Effector memory CD4-positive, alpha-beta T cell (primary cell): ENCODE measurements at regions not wholly inside any gene's neighbourhood (a gene's known extent, or its start where the extent isn't known, plus 50 kb on each side); places are given as distances from the start of the nearest gene placed in this dataset.
A peak's percentile ranks its signal among the peaks of the same experiment; 100 is the strongest.

Experiments
- DNase-seq, 3 donors: peaks; one replicate each; pipeline ENCODE4 v3.0.0-alpha.2; 2020
- H3K27ac ChIP-seq: 2 replicates; pipeline ENCODE4 v1.7.0; 2013; ENCODE audit warnings: mild to moderate bottlenecking, low read length, moderate library complexity; ENCODE audit not compliant: insufficient read depth, poor library complexity, severe bottlenecking
- H3K27me3 ChIP-seq: replicated peaks from 2 replicates; pipeline ENCODE4 v1.7.0; 2013; ENCODE audit warnings: mild to moderate bottlenecking, low read length; ENCODE audit not compliant: insufficient read depth, control insufficient read depth, poor library complexity, severe bottlenecking
- H3K36me3 ChIP-seq: 2 replicates; pipeline ENCODE4 v1.7.0; 2013; ENCODE audit warnings: mild to moderate bottlenecking, low read length, moderate library complexity; ENCODE audit not compliant: control insufficient read depth, insufficient read depth
- H3K4me1 ChIP-seq: 2 replicates; pipeline ENCODE4 v1.7.0; 2013; ENCODE audit warnings: low read length, mild to moderate bottlenecking; ENCODE audit not compliant: control insufficient read depth, insufficient read depth, poor library complexity, severe bottlenecking
- H3K4me3 ChIP-seq: 2 replicates; pipeline ENCODE4 v1.7.0; 2013; ENCODE audit warnings: low read length, low read depth, mild to moderate bottlenecking; ENCODE audit not compliant: insufficient read depth, poor library complexity, severe bottlenecking
- H3K9me3 ChIP-seq: 2 replicates; pipeline ENCODE4 v1.7.0; 2013; ENCODE audit warnings: mild to moderate bottlenecking, low read length, moderate library complexity; ENCODE audit not compliant: control insufficient read depth

DNA sequence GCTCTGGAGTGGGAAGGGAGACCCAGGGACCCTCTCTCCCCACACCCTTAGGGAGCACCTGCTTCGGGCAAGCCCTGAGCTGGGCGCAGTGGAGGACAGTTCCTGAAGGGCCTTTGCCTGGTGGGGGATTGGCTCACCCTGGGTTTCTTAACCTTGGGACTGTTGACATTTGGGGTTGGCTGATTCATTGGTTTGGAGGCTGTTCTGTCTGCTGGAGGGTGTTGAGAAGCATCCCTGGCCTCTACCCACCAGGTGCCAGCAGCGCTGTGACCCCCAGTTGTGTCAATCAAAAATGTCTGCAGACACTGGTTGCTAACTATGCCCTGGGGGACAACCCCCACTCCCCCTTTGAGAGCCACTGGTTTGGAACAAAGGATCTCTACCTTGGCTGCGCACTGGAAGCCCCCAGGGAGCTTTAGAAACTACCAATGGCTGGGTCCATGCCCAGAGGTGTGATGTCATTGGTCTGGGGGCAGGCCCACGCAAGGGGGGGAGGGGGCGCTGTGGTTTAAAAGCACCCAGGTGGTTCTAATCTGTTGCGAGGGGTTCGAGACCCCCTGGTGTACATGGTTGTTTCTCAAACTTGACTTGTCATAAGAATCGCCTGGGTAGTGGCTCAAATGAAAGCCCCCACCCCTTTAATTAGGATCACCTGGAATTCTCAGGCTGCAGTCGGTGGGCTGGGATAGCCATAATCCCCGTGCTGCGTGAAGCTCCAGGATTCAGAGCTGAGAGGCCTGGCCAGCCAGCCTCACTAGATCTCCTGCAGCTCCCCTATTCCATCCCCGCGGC, 151.9 kb upstream of the GSE1 start:
- no peak for DNase-seq
- Histone ChIP-seq H3K4me1 (peaks cover 7% of the 10 kb centered on the region), H3K36me3 (no peaks in the 10 kb centered on the region), H3K9me3 (no peaks in the 10 kb centered on the region), H3K4me3 (no peak overlapping the region), H3K27me3 (peaks cover 20% of the 10 kb centered on the region), H3K27ac (no peak overlapping the region)

DNA sequence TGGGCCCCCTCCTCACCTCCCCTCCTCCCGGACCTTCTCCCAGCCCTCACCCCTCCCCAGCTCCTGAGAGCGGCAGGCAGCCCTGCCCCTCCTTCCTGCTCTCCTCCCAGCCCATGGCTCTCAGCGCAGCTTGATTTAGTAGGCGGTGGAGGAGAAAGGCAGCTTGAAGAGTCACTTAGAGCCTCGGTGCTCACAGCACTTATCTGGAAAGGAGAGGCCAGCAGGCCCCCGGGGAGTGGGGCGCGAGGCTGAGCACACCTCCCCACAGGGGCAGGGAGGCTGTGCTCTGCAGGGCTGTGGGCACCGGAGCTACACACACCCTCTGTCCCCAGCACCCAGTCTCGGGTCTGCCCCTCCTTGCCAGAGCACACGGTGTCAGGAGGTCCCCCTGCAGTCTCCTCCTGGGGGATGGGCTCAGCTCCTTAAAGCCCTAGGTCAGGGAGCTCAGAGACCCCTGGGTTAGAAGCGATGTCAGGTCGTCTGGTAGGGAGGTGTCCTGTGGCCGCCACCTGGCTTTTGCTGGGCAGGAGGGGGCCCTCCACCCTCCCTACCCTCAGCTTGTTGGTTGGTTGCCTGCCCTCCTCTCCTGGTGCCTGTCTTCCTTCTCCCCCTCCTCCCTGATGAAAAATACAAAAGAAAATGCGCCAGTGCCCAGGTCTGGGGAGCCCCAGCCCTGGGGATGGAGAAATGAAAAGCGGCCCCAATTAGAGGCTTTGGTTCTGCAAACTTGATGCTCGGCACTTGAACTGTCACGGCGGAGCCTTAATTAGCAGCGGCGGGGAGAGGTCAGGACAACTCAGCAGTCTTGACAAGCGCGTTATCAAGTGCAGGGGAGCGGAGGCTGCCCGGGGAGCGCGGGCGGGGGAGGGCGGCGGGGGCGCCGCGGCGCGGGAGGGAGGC, 151.1 kb upstream of the GSE1 start:
- peaks cover 20% of the 10 kb centered on the region for H3K27me3 ChIP-seq
- peak overlapping the region; percentile 44 for H3K4me3 ChIP-seq
- H3K9me3 ChIP-seq, result no peaks in the 10 kb centered on the region
- H3K4me1 ChIP-seq, result peaks cover 7% of the 10 kb centered on the region
- H3K36me3 ChIP-seq, result no peaks in the 10 kb centered on the region
- H3K27ac ChIP-seq, result no peak overlapping the region
- no peak for DNase-seq

DNA sequence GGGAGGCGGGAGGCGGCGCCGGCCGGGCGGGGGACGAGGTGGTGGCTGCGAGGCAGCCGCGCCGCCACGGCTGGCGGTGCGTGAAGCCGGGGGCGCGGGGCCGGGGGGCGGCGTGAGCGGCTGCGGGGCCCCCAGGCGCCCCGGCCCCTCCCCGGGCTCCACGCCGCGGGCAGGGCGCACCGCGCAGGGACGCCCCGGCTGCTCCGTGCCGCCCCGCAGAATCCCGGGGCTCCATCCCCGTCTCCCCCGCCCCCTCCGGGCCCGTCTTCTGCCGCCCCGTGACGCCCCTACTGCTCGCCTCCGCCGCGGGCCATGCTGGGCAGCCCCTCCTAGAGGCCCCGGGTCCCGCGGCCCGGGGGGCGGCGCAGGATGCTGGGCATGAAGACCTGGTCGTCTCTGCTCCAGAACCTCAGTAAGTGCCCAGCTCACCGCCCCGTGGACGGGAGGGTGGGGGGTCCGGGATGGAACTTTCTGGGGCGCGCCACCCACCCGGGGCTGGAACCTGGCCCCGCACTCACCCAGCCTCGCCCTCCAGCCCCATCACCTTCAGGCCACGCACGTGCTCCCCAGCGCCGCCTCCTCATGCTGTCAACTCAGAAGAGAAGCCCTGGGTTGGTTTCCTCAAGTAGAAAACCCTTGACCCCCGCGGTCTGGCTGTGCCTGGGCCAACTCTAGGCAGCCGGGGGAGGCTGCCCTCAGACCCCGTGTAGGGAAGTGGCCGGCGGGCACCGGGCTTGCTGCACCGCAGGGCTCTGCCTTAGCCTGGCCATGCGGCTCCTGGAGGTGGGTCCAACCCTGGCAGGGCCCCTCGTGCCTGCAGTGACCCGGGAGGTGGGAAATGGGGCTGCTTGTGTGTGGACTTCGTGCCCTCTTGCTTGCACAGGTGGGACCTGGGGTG, 150.2 kb upstream of the GSE1 start:
- Histone ChIP-seq H3K4me3 (no peak overlapping the region), H3K27me3 (peaks cover 20% of the 10 kb centered on the region), H3K36me3 (no peaks in the 10 kb centered on the region), H3K4me1 (peaks cover 7% of the 10 kb centered on the region), H3K27ac (no peak overlapping the region), H3K9me3 (no peaks in the 10 kb centered on the region)
- DNase-seq, result no peak

DNA sequence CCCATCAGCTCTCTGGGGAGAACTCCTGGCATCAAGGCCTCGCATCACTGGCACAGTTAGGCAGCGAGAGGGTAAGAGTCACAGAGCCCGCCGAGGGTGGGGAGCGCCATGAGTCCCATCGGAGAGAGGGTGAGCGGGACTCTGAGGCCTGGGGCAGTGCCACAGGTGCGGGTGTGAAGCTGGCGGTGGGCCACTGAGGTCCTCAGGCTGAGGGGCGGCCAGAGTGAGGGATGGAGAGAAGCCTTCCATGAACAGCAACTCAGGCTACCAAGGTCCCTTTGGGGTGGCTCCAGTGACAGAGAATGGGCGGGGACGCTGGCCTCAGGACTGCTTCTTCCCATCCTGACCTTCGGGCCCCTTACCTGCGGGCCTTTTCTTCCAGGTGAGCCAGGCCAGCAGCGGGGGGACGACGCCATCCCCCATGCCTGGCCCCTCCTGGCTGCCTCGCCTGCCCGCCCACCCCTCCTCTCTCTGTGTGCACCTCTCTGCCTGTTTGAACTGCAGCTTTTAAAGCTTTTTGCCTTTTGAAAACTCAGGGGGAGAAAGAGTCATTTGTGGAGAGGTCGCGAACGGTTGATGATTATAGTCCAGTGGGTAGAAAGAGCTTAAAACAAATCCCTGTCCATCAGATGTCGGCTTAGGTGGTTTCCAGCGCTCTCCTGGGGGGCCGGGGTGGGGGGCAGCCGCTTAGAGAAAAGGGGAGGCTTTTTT, 149.3 kb upstream of the GSE1 start:
- peaks cover 7% of the 10 kb centered on the region for H3K4me1 ChIP-seq

DNA sequence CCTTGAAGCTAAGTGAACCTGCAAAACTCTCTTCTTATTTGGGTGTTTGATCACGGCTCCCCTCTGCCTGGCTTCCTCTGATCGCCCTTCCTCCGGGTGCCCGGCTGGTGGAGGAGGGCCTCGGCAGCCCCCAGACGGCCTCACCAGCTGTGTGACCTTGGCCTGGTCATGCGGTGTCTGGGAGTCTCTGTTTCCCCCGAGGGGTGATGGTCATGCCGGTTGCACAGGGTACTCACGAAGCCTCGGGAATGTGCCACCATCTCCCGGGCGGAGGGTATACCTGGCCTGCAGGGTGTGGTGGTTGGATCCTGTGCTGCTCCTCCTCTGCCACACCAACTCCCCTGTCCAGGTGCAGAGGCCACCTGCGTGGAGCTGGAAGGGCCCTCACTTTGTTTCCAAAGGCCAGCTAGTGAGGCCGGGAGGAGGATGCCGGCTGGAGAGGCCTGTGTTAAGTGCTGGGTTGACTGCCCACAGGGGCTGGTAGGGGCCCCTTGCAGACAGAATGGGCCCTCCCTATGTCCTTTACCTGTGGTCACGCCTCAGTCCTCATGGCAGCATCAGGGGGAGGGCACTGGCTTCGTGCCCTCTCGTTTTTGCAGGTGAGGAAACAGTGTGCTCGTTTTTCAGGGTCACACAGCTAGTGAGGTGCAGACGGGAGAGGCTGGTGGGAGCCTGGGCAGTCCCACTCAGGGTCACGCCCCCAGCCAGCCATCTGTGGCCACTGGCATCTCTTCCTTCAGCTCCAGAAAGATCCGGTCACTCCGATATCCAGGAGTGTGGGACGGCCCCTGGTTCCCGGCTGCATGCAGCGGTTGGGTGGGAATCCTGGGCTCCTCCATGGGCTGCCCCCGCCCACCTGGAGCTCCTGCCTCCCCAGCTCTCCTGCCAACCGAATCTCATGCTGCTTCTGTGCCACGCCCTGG, 148.5 kb upstream of the GSE1 start:
- H3K36me3 ChIP-seq, result no peaks in the 10 kb centered on the region
- H3K4me1 ChIP-seq, result peaks cover 7% of the 10 kb centered on the region
- H3K4me3 ChIP-seq, result no peak overlapping the region
- peaks cover 20% of the 10 kb centered on the region for H3K27me3 ChIP-seq
- H3K27ac ChIP-seq, result no peak overlapping the region
- no peaks in the 10 kb centered on the region for H3K9me3 ChIP-seq
- DNase-seq, result no peak

More for the DNA sequence above, 149.3 kb upstream of the GSE1 start:
- H3K27ac ChIP-seq, result no peak overlapping the region
- H3K4me3 ChIP-seq, result no peak overlapping the region
- DNase-seq, result no peak
- H3K27me3 ChIP-seq, result peaks cover 20% of the 10 kb centered on the region
- no peaks in the 10 kb centered on the region for H3K9me3 ChIP-seq
- H3K36me3 ChIP-seq, result no peaks in the 10 kb centered on the region

DNA sequence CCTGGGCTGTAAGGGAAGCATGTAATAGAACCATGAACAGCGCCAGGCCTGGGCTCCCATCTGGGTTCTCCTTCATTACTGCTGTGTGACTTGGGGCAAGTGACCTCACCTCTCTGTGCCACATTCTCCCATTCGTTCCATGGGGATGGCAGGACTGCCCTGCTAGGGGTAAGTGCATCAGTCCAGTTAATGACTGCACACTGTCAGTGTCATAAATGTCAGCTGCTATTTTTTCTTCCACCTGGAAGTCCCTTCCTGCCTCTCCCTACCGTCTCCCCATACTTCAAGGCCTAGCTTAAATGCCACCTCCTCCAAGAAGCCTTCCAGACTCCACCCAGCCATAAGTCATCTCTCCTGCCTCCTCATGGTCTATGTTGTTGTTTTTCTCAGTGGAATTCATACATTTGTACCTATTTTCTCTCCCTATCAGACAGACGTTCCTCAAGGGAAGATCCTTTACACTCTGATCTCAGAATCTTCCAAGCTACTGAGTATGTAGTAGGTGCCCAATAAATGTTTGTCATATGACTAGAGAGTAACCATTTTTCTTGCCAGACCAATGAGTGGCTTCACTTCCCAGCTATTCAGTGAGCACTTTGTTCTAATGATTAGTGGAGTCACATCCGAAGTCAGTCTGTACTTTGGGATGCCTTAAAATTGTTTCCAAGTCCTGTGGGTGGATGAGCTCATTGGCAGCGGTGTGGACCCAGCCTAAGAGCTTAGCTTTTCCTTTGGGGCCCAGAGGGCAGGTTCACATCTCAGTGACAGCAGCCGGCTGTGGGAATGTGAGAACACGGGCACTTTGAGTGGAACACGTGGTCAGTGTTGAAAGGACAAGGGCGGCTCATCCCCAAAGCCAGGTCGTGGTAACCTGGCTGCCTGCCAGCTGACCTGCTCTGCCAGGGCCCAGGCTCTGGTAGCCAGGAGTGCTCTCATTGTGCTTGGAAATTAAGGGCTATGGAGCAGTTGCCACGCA, 147.5 kb upstream of the GSE1 start:
- Histone ChIP-seq H3K36me3 (no peaks in the 10 kb centered on the region), H3K4me3 (no peak overlapping the region), H3K9me3 (no peaks in the 10 kb centered on the region), H3K27me3 (peaks cover 20% of the 10 kb centered on the region), H3K27ac (no peak overlapping the region), H3K4me1 (peaks cover 7% of the 10 kb centered on the region)
- DNase-seq, result no peak

DNA sequence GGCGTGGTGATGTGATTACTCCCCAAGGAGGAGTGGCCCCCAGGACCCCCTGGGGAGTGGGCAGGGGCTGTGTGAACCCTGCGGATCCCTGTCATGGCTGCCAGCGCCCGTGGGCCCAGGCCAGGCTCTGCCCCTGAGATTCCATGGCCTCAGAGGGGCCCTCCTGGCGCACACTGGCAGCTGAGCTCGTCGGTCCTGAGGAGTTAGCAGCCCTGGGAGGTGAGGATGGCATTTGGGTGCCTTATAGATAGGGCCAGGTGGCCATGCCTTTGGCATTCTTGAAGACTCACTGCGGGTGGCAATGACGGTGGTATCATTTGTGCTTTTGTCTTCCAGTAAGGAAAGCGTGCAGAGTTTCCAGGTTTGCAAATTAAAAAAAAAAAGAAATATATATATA, 146.8 kb upstream of the GSE1 start:
- Histone ChIP-seq H3K27ac (no peak overlapping the region), H3K36me3 (no peaks in the 10 kb centered on the region), H3K27me3 (peaks cover 20% of the 10 kb centered on the region), H3K4me1 (peaks cover 7% of the 10 kb centered on the region), H3K9me3 (no peaks in the 10 kb centered on the region), H3K4me3 (no peak overlapping the region)
- no peak for DNase-seq

DNA sequence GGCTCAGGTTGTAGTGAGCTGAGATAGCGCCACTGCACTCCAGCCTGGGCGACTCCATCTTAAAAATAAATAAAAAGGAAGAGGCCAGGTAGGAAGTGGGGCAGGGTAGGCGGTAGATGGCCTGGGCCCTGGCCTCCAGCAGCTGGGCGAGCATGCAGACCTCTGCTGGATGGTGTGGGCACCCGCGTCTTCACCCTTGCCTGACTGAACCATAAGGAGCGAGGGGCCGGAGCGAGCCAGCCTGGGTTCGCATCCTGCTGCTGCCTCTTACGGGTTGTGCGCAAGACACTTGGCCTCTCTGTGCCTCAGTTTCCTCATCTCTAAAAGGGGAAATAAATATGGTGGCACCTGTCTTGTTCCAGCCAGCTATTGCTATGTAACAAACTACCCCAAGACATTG, 146.1 kb upstream of the GSE1 start:
- H3K4me1 ChIP-seq, result peaks cover 4% of the 10 kb centered on the region
- H3K27me3 ChIP-seq, result peaks cover 20% of the 10 kb centered on the region

More for the DNA sequence above, 146.1 kb upstream of the GSE1 start:
- no peaks in the 10 kb centered on the region for H3K36me3 ChIP-seq
- H3K27ac ChIP-seq, result no peak overlapping the region
- no peaks in the 10 kb centered on the region for H3K9me3 ChIP-seq
- no peak for DNase-seq
- no peak overlapping the region for H3K4me3 ChIP-seq
